Fibroblast of mammary gland (primary cell): ENCODE measurements at regions not wholly inside any gene's neighbourhood (a gene's known extent, or its start where the extent isn't known, plus 50 kb on each side); places are given as distances from the start of the nearest gene placed in this dataset.

Experiments
- DNase-seq: peaks from one replicate; pipeline ENCODE4 v3.0.0-alpha.2; 2010; ENCODE audit warnings: low read depth
- H3K4me3 ChIP-seq: 2 replicates; pipeline ENCODE4 v1.5.1; 2011; ENCODE audit warnings: low read depth, mild to moderate bottlenecking, low read length, moderate library complexity; ENCODE audit not compliant: control insufficient read depth
- CTCF ChIP-seq: conservative IDR thresholded peaks from 2 replicates; pipeline ENCODE4 v1.5.1; 2011; ENCODE audit warnings: low read depth, low read length, inconsistent platforms; ENCODE audit not compliant: control insufficient read depth, insufficient read depth

- no peak for TF ChIP-seq CTCF
- DNase-seq, result peak; percentile 42
- no peak overlapping the region for H3K4me3 ChIP-seq
Observed at GRCh38 chr1:184287001-184287400, 99.8 kb upstream of the C1orf21 start.

DNA sequence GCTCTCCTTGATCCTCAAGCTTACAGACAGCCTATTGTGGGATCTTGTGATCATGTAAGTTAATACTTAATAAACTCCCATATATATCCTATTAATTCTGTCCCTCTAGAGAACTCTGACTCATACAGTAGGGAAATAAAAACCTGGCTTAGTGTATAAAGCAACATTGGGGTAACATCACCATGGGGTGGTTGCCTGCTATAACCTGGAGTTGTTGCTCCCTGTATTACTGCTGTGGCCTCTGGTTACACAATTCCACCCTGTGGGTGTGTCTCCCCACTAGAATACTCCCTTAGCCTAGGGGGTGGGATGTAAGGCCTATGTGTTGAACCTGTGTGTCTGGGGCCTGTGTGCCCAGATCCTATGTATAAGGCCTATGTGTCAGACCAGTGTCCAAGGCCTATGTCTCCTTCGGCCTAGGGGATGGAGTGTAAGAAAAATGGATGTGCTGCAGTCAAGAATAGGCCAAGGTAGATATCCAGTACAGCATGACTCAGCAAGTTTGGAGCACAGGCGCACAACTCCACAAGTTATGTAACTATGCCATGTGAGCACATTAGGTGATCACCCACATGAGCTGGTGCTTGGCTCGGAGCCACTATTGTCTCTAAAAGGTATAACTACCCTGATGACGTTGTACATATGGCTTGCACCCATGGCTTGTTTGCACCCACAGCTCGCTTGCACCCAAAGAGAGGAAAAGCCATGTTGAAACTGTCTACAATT lies 96.8 kb upstream of the C1orf21 start:
- TF ChIP-seq CTCF, result no peak
- DNase-seq, result peak; percentile 33
- H3K4me3 ChIP-seq, result no peak overlapping the region

DNA sequence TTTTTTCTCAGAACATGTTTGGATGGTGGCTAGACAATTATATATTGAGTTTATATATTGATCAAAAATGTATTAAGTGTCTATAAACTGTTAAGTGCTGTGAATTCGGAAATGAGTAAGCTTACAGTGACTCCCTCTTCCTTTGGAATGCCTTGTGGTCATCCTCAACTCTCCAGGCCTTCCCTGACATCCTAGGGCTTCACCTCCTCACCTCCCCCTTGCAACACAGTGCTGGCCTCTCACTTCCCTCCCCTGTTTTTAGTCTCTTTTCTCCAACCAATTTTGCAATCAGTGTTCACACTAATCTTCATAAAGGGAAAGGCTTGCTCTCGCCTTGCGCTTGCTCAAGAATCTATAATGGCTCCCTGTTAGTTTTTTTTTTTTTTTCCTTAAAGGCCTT lies 95.1 kb upstream of the C1orf21 start:
- no peak overlapping the region for H3K4me3 ChIP-seq
- no peak for TF ChIP-seq CTCF
- no peak for DNase-seq

DNA sequence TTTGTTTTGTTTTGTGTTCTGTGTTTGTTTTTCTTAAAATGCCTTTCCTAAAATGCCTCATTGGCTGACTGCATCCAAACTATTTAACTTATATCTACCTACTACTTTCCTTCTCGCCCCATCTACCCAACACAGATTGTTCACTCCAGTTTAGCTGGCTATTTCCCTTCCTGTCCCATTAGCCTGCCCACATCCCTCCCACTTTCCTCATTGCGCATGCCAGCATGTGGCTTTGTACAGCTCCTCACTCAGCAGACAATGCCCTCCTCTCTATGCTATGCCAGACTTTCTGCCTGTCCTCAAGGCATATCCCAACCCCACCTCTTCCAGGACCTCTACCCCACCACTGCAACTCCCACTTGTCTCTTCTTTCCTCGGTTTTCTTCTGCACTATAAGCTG lies 94.7 kb upstream of the C1orf21 start:
- TF ChIP-seq CTCF, result no peak
- no peak for DNase-seq

DNA sequence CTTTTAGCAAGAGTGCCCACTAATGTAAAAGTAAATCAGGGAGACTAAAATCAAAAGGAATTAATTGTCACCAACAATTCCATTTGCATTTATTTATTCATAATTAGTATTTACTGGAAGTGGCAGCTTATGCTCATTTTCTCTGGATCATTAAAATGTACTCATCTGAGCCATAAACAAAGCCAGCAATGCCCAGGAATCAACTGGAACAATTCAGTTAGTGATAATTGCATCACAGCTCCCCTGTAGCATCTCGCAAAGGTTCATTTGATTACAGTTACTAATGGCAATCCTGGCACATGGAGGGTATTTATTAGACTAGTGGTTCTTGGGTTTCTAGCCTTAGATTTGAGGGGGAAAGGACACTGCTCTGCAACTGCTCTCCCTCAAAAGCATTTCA lies 92.7 kb upstream of the C1orf21 start:
- H3K4me3 ChIP-seq, result no peak overlapping the region
- TF ChIP-seq CTCF, result no peak
- no peak for DNase-seq

More for the DNA sequence above, 94.7 kb upstream of the C1orf21 start:
- H3K4me3 ChIP-seq, result no peak overlapping the region

- peak; percentile 93 for DNase-seq
- no peak overlapping the region for H3K4me3 ChIP-seq
- no peak for TF ChIP-seq CTCF
Observed at GRCh38 chr1:184296466-184297243, 90.2 kb upstream of the C1orf21 start.
